Parathyroid adenoma (tissue), 2 donors: ENCODE measurements at regions not wholly inside any gene's neighbourhood (a gene's known extent, or its start where the extent isn't known, plus 50 kb on each side); places are given as distances from the start of the nearest gene placed in this dataset.

Experiments used
- H2AFZ ChIP-seq: fragments of 300-600 bp; sonication (generic); one replicate; pipeline ENCODE4 v1.7.0; 2017; ENCODE audit warnings: antibody characterized with exemption, mild to moderate bottlenecking
- H3K27ac ChIP-seq: fragments of 300-600 bp; sonication (generic); one replicate; pipeline ENCODE4 v1.7.0; 2017
- H3K27me3 ChIP-seq: fragments of 300-600 bp; sonication (generic); one replicate; pipeline ENCODE4 v1.7.0; 2017; ENCODE audit warnings: low read length; ENCODE audit not compliant: control insufficient read depth, insufficient read depth
- H3K36me3 ChIP-seq: fragments of 300-600 bp; sonication (generic); one replicate; pipeline ENCODE4 v1.7.0; 2017; ENCODE audit warnings: low read length; ENCODE audit not compliant: control insufficient read depth, insufficient read depth
- H3K4me1 ChIP-seq: fragments of 300-600 bp; sonication (generic); one replicate; pipeline ENCODE4 v1.7.0; 2017; ENCODE audit warnings: control low read depth
- H3K4me2 ChIP-seq: fragments of 300-600 bp; sonication (generic); one replicate; pipeline ENCODE4 v1.7.0; 2017; ENCODE audit warnings: low read length
- H3K4me3 ChIP-seq: fragments of 300-600 bp; sonication (generic); one replicate; pipeline ENCODE4 v1.7.0; 2017; ENCODE audit warnings: low read depth, low read length
- H3K79me2 ChIP-seq: fragments of 300-600 bp; sonication (generic); one replicate; pipeline ENCODE4 v1.7.0; 2017; ENCODE audit warnings: control low read depth
- H3K9ac ChIP-seq: fragments of 300-600 bp; sonication (generic); one replicate; pipeline ENCODE4 v1.7.0; 2017; ENCODE audit warnings: mild to moderate bottlenecking
- H3K9me3 ChIP-seq: fragments of 300-600 bp; sonication (generic); one replicate; pipeline ENCODE4 v1.7.0; 2017; ENCODE audit warnings: low read length; ENCODE audit not compliant: control insufficient read depth
- CTCF ChIP-seq: fragments of 300-600 bp; sonication (generic); IDR thresholded peaks from one replicate; pipeline ENCODE4 v1.7.0; 2017; ENCODE audit warnings: antibody characterized with exemption, mild to moderate bottlenecking
- donor health status: primary hyperparathyroidism.

- Histone ChIP-seq H3K27me3 (no peaks in the 10 kb centered on the region), H3K27ac (no peak overlapping the region), H3K9me3 (no peaks in the 10 kb centered on the region), H3K4me1 (no peaks in the 10 kb centered on the region), H3K79me2 (no peaks in the 10 kb centered on the region), H3K36me3 (no peaks in the 10 kb centered on the region), H2AFZ (no peak overlapping the region), H3K4me3 (no peak overlapping the region), H3K4me2 (no peak overlapping the region), H3K9ac (no peak overlapping the region)
- TF ChIP-seq CTCF: no peak
Measured at GRCh38 chr11:115724666-115725065, 220.5 kb upstream of the CADM1 start.

DNA sequence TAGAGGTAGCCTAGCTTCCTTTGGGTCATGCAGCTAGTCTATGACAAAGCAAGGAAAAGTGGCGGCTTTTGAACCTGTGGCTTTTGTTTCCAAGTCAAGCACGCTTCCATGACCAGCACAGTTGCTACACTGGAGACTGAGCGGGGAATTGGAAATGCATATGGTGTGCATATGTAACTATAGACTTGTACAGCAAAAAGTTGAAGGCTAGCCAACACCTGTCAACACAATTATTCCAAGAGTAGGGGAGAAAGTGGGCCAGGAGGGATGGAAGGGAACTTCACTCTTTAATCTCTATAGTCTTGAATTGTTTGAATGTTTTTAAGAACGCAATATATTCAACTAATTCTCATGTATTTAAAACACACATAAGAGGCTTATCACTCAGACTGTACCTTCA is 218.5 kb upstream of the CADM1 start:
- Histone ChIP-seq H3K9me3 (no peaks in the 10 kb centered on the region), H3K9ac (no peak overlapping the region), H3K4me2 (no peak overlapping the region), H3K4me3 (no peak overlapping the region), H3K4me1 (no peaks in the 10 kb centered on the region), H3K27me3 (no peaks in the 10 kb centered on the region), H3K36me3 (no peaks in the 10 kb centered on the region), H3K27ac (no peak overlapping the region), H3K79me2 (no peaks in the 10 kb centered on the region), H2AFZ (no peak overlapping the region)
- TF ChIP-seq CTCF: no peak

DNA sequence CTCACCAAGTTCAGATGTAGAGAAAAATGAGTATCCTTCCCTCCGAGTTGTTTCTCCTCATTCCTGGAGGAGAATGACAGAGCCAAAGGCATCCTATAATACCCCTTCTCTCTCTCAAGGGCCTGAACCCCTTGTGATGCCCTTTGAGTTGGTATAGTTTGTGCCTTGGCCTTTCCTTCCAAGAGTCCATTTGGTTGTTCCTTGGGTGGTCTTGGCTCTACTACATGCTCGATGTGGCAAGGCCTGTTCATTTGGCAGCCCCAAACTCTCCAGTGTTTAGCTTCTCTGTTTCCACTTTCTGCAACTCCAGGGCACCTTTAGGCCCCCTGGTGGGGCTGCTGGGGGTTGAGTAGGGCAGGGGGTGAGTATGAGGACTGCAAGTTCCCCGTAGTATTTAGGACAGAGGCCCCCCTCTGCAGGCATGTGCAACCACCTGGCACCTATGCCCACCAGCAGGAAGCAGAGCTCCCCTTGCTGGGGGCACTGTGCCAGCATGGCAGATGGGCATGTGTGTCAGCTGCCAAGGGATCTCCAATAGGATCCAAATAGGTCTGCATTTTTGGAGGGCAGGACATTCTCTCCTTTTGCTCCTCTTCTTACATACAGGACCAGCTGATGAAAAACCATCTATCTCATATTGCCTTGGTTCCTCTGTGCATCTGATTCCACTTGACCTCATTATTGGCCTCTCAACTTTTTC is 217.2 kb upstream of the CADM1 start:
- Histone ChIP-seq H3K9me3 (no peaks in the 10 kb centered on the region), H3K9ac (no peak overlapping the region), H3K27me3 (no peaks in the 10 kb centered on the region), H3K27ac (no peak overlapping the region), H3K4me2 (no peak overlapping the region), H3K79me2 (no peaks in the 10 kb centered on the region), H3K4me1 (no peaks in the 10 kb centered on the region), H3K4me3 (no peak overlapping the region), H2AFZ (no peak overlapping the region), H3K36me3 (no peaks in the 10 kb centered on the region)
- no peak for TF ChIP-seq CTCF

GRCh38 chr11:115720602-115721245 is 216.5 kb upstream of the CADM1 start:
- no peak overlapping the region for H3K27ac ChIP-seq
- H3K9me3 ChIP-seq: no peaks in the 10 kb centered on the region
- H3K36me3 ChIP-seq: no peaks in the 10 kb centered on the region
- H3K79me2 ChIP-seq: no peaks in the 10 kb centered on the region
- H3K4me2 ChIP-seq: no peak overlapping the region
- no peak for TF ChIP-seq CTCF
- no peak overlapping the region for H2AFZ ChIP-seq
- no peaks in the 10 kb centered on the region for H3K4me1 ChIP-seq
- H3K4me3 ChIP-seq: no peak overlapping the region
- H3K27me3 ChIP-seq: no peaks in the 10 kb centered on the region
- no peak overlapping the region for H3K9ac ChIP-seq

DNA sequence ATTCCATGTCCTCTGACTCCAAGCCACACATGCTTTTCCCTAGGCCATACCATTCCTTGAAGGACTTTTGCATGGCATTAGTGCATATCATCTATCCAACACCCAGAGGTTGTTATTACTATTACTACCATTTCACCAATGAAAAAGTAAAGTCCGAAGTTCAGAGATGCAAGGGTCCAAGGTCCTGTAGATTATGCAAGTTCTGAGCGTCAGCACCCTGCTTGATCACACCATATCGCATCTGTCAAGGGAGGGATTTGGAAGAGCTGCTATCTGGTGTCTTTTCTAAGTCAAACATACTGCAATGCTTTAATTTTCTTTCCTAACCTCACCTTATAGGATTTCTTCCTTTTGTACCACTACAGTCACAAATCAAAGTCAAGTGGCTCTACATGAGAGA is 214.7 kb upstream of the CADM1 start:
- Histone ChIP-seq H3K79me2 (no peaks in the 10 kb centered on the region), H3K9me3 (no peaks in the 10 kb centered on the region), H3K9ac (no peak overlapping the region), H3K4me3 (no peak overlapping the region), H3K4me1 (no peaks in the 10 kb centered on the region), H3K36me3 (no peaks in the 10 kb centered on the region), H3K27me3 (no peaks in the 10 kb centered on the region), H2AFZ (no peak overlapping the region), H3K4me2 (no peak overlapping the region), H3K27ac (no peak overlapping the region)
- TF ChIP-seq CTCF: no peak
